ENCODE measurements at regions not wholly inside any gene's neighbourhood (a gene's known extent, or its start where the extent isn't known, plus 50 kb on each side); places are given as distances from the start of the nearest gene placed in this dataset.

DNA sequence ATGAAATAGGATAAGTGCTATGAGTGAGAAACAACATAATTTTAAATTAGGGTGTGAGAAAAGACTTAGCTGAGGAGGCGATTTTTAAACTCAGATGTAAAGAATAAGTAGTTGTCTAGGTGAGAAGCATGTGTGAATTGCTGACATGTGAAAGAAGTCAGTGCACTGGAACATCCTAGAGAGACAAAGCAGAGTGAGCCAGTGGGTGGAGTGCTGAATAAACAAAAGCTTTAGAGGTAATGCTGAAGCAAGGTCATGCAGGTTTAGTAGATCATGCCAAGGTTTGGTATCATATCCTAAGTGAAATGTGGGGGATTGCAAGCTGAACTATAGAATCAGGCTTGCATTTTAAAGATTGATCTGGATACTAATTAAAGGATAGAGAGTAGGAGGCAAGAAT lies 89.4 kb downstream of the KIF2B start:
- TF ChIP-seq, protein P1, sequence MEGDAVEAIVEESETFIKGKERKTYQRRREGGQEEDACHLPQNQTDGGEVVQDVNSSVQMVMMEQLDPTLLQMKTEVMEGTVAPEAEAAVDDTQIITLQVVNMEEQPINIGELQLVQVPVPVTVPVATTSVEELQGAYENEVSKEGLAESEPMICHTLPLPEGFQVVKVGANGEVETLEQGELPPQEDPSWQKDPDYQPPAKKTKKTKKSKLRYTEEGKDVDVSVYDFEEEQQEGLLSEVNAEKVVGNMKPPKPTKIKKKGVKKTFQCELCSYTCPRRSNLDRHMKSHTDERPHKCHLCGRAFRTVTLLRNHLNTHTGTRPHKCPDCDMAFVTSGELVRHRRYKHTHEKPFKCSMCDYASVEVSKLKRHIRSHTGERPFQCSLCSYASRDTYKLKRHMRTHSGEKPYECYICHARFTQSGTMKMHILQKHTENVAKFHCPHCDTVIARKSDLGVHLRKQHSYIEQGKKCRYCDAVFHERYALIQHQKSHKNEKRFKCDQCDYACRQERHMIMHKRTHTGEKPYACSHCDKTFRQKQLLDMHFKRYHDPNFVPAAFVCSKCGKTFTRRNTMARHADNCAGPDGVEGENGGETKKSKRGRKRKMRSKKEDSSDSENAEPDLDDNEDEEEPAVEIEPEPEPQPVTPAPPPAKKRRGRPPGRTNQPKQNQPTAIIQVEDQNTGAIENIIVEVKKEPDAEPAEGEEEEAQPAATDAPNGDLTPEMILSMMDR (IDR thresholded peaks at IDR 0.05; ENCODE audit: insufficient read depth, low read length) = no peak
- H3K4me3 ChIP-seq (ENCODE audit: low read depth, low read length) = no peak overlapping the region
- DNase-seq (ENCODE audit: low read depth) = no peak

DNA sequence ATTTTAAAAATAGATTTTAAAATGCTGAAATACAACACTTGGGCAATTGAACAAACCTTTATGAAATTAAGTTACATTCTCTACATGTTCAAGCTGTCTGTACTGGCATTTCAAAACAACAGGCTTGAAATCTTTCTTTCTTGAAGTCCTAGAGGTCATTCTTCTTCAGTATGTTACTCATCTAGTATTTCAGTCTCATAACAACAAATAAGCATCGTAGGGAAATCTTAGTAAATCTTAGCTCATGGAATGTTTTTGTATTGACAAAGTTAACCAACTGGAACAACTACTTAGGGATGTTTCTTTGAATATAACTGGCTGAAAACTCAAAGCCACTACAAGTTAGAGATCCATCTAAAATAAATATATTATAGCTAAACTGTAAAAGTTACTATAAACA lies 96.6 kb downstream of the KIF2B start:
- H3K4me3 ChIP-seq (ENCODE audit: low read depth, low read length) = no peak overlapping the region
- no peak for DNase-seq (ENCODE audit: low read depth)
- TF ChIP-seq, protein P1 (IDR thresholded peaks at IDR 0.05; ENCODE audit: insufficient read depth, low read length) = no peak

DNA sequence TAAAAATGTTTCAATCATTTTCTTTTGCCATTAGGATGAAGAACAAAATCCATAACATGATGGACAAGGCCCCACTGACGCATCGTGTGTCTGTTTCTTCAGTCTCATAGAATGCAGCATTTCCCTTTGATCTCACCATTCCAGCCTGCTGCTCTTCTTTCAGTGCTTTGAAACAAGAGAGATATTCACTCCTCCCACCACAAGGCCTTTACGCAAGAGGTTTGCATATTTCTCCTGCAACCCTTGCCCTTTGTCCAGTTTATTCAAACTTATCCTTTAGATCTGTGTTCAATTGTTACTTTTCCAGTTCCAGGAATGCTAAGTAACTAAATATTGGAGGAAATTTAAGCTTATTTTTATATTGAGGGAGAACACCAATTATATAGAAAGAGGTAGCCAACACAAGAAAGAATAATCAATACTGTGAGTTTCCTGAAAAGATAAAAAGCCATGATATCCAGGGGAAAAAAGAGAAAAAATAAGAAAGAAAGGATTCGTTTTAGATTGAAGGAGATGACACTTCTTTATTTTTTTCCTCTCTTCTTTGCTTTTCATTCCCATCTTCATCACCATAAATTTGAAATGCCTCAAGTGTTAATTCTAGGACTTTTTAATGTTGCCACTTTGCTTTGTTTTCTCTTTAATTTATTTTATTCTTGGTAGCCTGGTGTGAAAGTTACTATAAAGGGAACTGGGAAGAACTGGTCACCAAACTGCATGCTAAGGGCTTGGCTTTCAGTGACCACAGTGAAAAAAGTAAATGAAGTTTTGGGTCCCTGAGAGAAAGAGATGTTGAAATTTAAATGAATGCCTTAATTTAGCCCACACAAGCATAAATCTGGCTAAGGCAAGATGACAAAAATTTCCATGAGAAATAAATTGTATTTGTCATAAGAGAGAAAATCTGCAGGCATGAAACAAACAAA lies 102.1 kb downstream of the KIF2B start:
- TF ChIP-seq, protein P1 (IDR thresholded peaks at IDR 0.05; ENCODE audit: insufficient read depth, low read length) = no peak
- no peak overlapping the region for H3K4me3 ChIP-seq (ENCODE audit: low read depth, low read length)
- no peak for DNase-seq (ENCODE audit: low read depth)

DNA sequence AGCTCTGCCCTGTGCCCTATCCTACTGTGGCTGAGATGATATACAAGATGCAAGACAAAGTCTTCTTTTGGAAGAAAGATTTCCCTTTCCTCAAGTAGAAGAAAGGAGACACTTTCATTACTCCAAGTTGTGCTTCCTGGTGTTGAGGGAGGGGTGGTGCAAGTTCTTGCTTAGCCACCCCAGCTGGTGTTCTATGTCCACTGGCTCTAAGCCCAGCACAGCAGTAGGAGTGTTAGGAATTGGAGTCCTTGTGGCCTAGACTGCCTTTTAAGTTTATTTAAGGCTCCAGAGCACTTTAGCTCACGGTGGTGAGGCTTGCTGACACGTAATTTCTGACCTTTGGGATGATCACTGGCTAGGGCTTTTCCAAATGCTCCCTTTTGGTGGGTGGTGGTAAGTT lies 109.7 kb downstream of the KIF2B start:
- DNase-seq (ENCODE audit: low read depth) = no peak
- TF ChIP-seq, protein P1 (IDR thresholded peaks at IDR 0.05; ENCODE audit: insufficient read depth, low read length) = no peak
- no peak overlapping the region for H3K4me3 ChIP-seq (ENCODE audit: low read depth, low read length)

DNA sequence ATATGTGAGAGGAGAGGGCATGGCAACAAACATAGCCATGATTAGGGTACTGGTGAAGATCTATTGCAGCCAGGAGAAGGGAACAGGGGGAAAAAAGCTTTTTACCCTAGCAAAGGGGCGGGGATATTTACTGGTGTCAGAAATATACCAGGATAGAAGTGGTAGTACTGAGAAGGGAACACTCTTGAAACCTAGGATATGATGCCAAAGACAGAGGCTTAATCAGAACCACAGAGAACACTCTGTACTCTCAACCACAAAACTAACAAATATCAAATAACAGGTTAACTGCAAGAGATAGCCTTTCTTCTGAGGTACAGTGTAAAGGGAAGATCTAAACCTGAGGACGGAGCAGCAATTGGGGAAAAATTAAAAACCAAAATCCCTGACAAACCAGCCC lies 112.2 kb downstream of the KIF2B start:
- H3K4me3 ChIP-seq (ENCODE audit: low read depth, low read length) = no peak overlapping the region
- DNase-seq (ENCODE audit: low read depth) = no peak
- TF ChIP-seq, protein P1 (IDR thresholded peaks at IDR 0.05; ENCODE audit: insufficient read depth, low read length) = no peak

DNA sequence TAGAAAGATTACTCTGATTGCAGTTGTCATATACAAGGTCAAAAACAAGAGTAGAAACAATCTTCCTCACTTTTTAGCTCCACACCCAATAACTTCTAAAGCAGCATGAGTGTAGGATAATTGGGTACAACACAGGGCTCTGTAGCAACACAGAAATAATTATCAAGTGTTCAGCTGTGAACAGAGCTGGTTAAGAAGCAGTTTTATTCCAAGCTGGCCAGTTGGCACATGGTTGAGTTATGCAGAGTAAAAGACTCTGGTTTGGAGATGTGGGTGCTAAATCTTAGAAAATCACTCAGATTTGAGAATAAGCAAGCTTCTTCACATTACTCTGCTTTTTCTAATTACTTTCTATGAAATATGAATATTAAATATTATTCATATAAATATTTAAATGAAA lies 118.5 kb downstream of the KIF2B start:
- no peak for DNase-seq (ENCODE audit: low read depth)
- TF ChIP-seq, protein P1 (IDR thresholded peaks at IDR 0.05; ENCODE audit: insufficient read depth, low read length) = no peak
- no peak overlapping the region for H3K4me3 ChIP-seq (ENCODE audit: low read depth, low read length)

Measured in fibroblast of the aortic adventitia (primary cell).